ENCODE measurements at regions not wholly inside any gene's neighbourhood (a gene's known extent, or its start where the extent isn't known, plus 50 kb on each side); places are given as distances from the start of the nearest gene placed in this dataset.

DNA sequence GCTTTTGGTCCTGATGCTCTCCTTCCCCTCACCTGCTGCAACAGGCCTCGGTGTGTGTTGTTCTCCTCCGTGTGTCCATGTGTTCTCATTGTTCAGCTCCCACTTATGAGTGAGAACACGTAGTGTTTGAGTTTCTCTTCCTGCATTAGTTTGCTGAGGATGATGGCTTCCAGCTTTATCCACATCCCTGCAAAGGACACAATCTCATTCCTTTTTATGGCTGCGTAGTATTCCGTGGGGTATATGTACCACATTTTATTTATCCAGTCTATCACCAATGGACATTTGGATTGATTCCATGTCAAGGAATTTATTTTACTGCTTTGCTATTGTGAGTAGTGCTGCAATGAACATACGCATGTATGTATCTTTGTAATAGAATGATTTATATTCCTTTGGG, 116.9 kb upstream of the SIRPG start:
- TF ChIP-seq, protein P1, sequence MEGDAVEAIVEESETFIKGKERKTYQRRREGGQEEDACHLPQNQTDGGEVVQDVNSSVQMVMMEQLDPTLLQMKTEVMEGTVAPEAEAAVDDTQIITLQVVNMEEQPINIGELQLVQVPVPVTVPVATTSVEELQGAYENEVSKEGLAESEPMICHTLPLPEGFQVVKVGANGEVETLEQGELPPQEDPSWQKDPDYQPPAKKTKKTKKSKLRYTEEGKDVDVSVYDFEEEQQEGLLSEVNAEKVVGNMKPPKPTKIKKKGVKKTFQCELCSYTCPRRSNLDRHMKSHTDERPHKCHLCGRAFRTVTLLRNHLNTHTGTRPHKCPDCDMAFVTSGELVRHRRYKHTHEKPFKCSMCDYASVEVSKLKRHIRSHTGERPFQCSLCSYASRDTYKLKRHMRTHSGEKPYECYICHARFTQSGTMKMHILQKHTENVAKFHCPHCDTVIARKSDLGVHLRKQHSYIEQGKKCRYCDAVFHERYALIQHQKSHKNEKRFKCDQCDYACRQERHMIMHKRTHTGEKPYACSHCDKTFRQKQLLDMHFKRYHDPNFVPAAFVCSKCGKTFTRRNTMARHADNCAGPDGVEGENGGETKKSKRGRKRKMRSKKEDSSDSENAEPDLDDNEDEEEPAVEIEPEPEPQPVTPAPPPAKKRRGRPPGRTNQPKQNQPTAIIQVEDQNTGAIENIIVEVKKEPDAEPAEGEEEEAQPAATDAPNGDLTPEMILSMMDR (conservative IDR thresholded peaks at IDR 0.05; ENCODE audit: low read depth, low read length) = no peak
- TF ChIP-seq EZH2 (IDR thresholded peaks at IDR 0.05; ENCODE audit: low read length, unreplicated experiment) = no peak

Data from PC-3 (cell line).